Fibroblast of lung (primary cell): ENCODE measurements at regions not wholly inside any gene's neighbourhood (a gene's known extent, or its start where the extent isn't known, plus 50 kb on each side); places are given as distances from the start of the nearest gene placed in this dataset.

Experiments
- DNase-seq, 2 donors: peaks; one replicate each; pipeline versions ENCODE4 v3.0.0 to v3.0.0-alpha.2; 2010; ENCODE audit warnings: low read depth in 2 of 2
- H2AFZ ChIP-seq: 2 replicates; pipeline ENCODE4 v1.5.1; 2012; ENCODE audit warnings: low read length, control low read depth, inconsistent platforms
- H3K27ac ChIP-seq: 2 replicates; pipeline ENCODE4 v1.5.1; 2011; ENCODE audit warnings: low read length, control low read depth; ENCODE audit not compliant: insufficient read depth
- H3K27me3 ChIP-seq: 2 replicates; pipeline ENCODE4 v1.5.1; 2011; ENCODE audit warnings: mild to moderate bottlenecking, low read length; ENCODE audit not compliant: control insufficient read depth, insufficient read depth
- H3K36me3 ChIP-seq: 2 replicates; pipeline ENCODE4 v1.5.1; 2011; ENCODE audit warnings: low read length; ENCODE audit not compliant: control insufficient read depth, insufficient read depth
- H3K4me1 ChIP-seq: 2 replicates; pipeline ENCODE4 v1.5.1; 2011; ENCODE audit warnings: low read length; ENCODE audit not compliant: control insufficient read depth, insufficient read depth; ENCODE audit errors: extremely low read depth
- H3K4me2 ChIP-seq: 2 replicates; pipeline ENCODE4 v1.5.1; 2011; ENCODE audit warnings: low read length, control low read depth; ENCODE audit not compliant: insufficient read depth; ENCODE audit errors: extremely low read depth
- H3K4me3 ChIP-seq, 4 experiments: fragments of 200-600 bp in 1 of 4; sonication (generic) in 1 of 4; replicated peaks in 1 of 4; 2 replicates each; pipeline ENCODE4 v1.5.1; 2011 to 2016; ENCODE audit warnings: low read length in 4 of 4, low read depth in 3 of 4, mild to moderate bottlenecking in 3 of 4, control low read depth in 2 of 4, inconsistent platforms in 1 of 4, mixed read lengths in 1 of 4; ENCODE audit not compliant: insufficient read depth in 1 of 4; ENCODE audit errors: control extremely low read depth in 1 of 4
- H3K79me2 ChIP-seq: 2 replicates; pipeline ENCODE4 v1.5.1; 2012; ENCODE audit warnings: mild to moderate bottlenecking, low read length, inconsistent platforms; ENCODE audit not compliant: control insufficient read depth, insufficient read depth
- H3K9ac ChIP-seq: 2 replicates; pipeline ENCODE4 v1.5.1; 2011; ENCODE audit warnings: mild to moderate bottlenecking, low read length, control low read depth; ENCODE audit not compliant: insufficient read depth
- H3K9me3 ChIP-seq: 2 replicates; pipeline ENCODE4 v1.5.1; 2012; ENCODE audit warnings: low read depth, low read length; ENCODE audit not compliant: control insufficient read depth, insufficient read depth
- H4K20me1 ChIP-seq: 2 replicates; pipeline ENCODE4 v1.5.1; 2011; ENCODE audit warnings: low read length; ENCODE audit not compliant: control insufficient read depth, insufficient read depth; ENCODE audit errors: extremely low read depth
- CTCF ChIP-seq, 2 donors: IDR thresholded peaks in 1 of 2; conservative IDR thresholded peaks in 1 of 2; 1 replicate in 1 of 2; 2 replicates in 1 of 2; pipeline ENCODE4 v1.5.1; 2011 to 2012; ENCODE audit warnings: low read length in 2 of 2, control low read depth in 1 of 2, inconsistent platforms in 1 of 2, low read depth in 1 of 2, mild to moderate bottlenecking in 1 of 2
- EZH2 ChIP-seq: IDR thresholded peaks from 2 replicates; pipeline ENCODE4 v1.5.1; 2012; ENCODE audit warnings: low read length, control low read depth, mild to moderate bottlenecking; ENCODE audit errors: missing control alignments

GRCh38 chr1:234988155-234988517 is 140.5 kb downstream of the TOMM20 start:
- H3K27ac ChIP-seq: peak overlapping the region; percentile 78
- H3K79me2 ChIP-seq: no peaks in the 10 kb centered on the region
- no peak overlapping the region for H2AFZ ChIP-seq
- no peaks in the 10 kb centered on the region for H4K20me1 ChIP-seq
- peaks cover 30% of the 10 kb centered on the region for H3K4me1 ChIP-seq
- DNase-seq: no peak
- H3K27me3 ChIP-seq: no peaks in the 10 kb centered on the region
- H3K4me2 ChIP-seq: no peak overlapping the region
- TF ChIP-seq EZH2: no peak
- TF ChIP-seq CTCF (conservative IDR thresholded peaks at IDR 0.05 in 1 of 2, IDR thresholded peaks at IDR 0.05 in 1 of 2; ENCODE audit: low read depth in 1 of 2, low read length in 2 of 2): no peak
- no peak overlapping the region for H3K4me3 ChIP-seq
- H3K9me3 ChIP-seq: no peaks in the 10 kb centered on the region
- H3K36me3 ChIP-seq: no peaks in the 10 kb centered on the region
- H3K9ac ChIP-seq: peak overlapping the region; percentile 45

GRCh38 chr1:234987415-234988154 is 141.1 kb downstream of the TOMM20 start:
- Histone ChIP-seq H3K27ac (peak overlapping the region; percentile 78), H3K79me2 (no peaks in the 10 kb centered on the region), H3K9ac (peak overlapping the region; percentile 45), H3K27me3 (no peaks in the 10 kb centered on the region), H3K4me1 (peaks cover 30% of the 10 kb centered on the region), H3K9me3 (no peaks in the 10 kb centered on the region), H3K4me2 (peak overlapping the region; percentile 25), H3K4me3 (no peak overlapping the region), H4K20me1 (no peaks in the 10 kb centered on the region), H2AFZ (no peak overlapping the region), H3K36me3 (no peaks in the 10 kb centered on the region)
- DNase-seq: peak; percentile 78 to 89
- no peak for TF ChIP-seq EZH2
- TF ChIP-seq CTCF (conservative IDR thresholded peaks at IDR 0.05 in 1 of 2, IDR thresholded peaks at IDR 0.05 in 1 of 2; ENCODE audit: low read depth in 1 of 2, low read length in 2 of 2): no peak

- no peaks in the 10 kb centered on the region for H3K27me3 ChIP-seq
- H3K9me3 ChIP-seq: no peaks in the 10 kb centered on the region
- no peak for TF ChIP-seq EZH2
- TF ChIP-seq CTCF (conservative IDR thresholded peaks at IDR 0.05 in 1 of 2, IDR thresholded peaks at IDR 0.05 in 1 of 2; ENCODE audit: low read depth in 1 of 2, low read length in 2 of 2): no peak
- H3K4me2 ChIP-seq: no peak overlapping the region
- peak in 1 of 2 donors; percentile 71 for DNase-seq
- no peak overlapping the region for H3K4me3 ChIP-seq
- no peak overlapping the region for H2AFZ ChIP-seq
- peak overlapping the region; percentile 37 for H3K9ac ChIP-seq
- no peaks in the 10 kb centered on the region for H3K36me3 ChIP-seq
- no peaks in the 10 kb centered on the region for H4K20me1 ChIP-seq
- H3K79me2 ChIP-seq: no peaks in the 10 kb centered on the region
- H3K4me1 ChIP-seq: peaks cover 30% of the 10 kb centered on the region
- peak overlapping the region; percentile 78 for H3K27ac ChIP-seq
Observed at GRCh38 chr1:234986750-234987414, 141.8 kb downstream of the TOMM20 start.
